WTC11 (cell line): ENCODE measurements at regions not wholly inside any gene's neighbourhood (a gene's known extent, or its start where the extent isn't known, plus 50 kb on each side); places are given as distances from the start of the nearest gene placed in this dataset.

ENCODE experiments used
- ATAC-seq: fragments of 200-7000 bp; cut with Tn5 transposase; 2 replicates; pipeline ENCODE4 v1.10.0; 2021; ENCODE audit warnings: mild to moderate bottlenecking, moderate library complexity
- CTCF ChIA-PET: fragments of 300-600 bp; sonication (Branson Sonifier 250); formaldehyde crosslinking; loops from one replicate; lab custom pipeline; 2021; ENCODE audit warnings: antibody characterized with exemption; lab: Charles Lee
- POLR2A ChIA-PET: fragments of 350-600 bp; sonication (Branson Sonifier 250); formaldehyde crosslinking; loops from one replicate; lab custom pipeline; 2021; ENCODE audit warnings: antibody characterized with exemption; lab: Charles Lee
- DNase-seq: peaks from one replicate; pipeline ENCODE4 v3.0.0; 2021; ENCODE audit warnings: low spot score
- H3K27ac Mint-ChIP-seq: 2 replicates; pipeline ENCODE4 v1.8.0; 2021; ENCODE audit warnings: mixed read lengths
- H3K27me3 Mint-ChIP-seq: 2 replicates; pipeline ENCODE4 v1.8.0; 2021; ENCODE audit warnings: low read depth, mild to moderate bottlenecking, moderate library complexity, mixed read lengths
- H3K36me3 Mint-ChIP-seq: 2 replicates; pipeline ENCODE4 v1.8.0; 2021; ENCODE audit warnings: mixed read lengths
- H3K4me1 Mint-ChIP-seq: 2 replicates; pipeline ENCODE4 v1.8.0; 2022; ENCODE audit warnings: mixed read lengths
- H3K4me3 Mint-ChIP-seq: 2 replicates; pipeline ENCODE4 v1.8.0; 2021; ENCODE audit warnings: mild to moderate bottlenecking, moderate library complexity, mixed read lengths
- H3K9me3 Mint-ChIP-seq: 2 replicates; pipeline ENCODE4 v1.8.0; 2021; ENCODE audit warnings: mixed read lengths
- AFF4 ChIP-seq: sonication (generic); formaldehyde crosslinking; IDR thresholded peaks from 2 replicates; pipeline ENCODE4 v1.8.1; 2023; ENCODE audit warnings: mild to moderate bottlenecking, missing genetic modification reagents, borderline replicate concordance
- AR ChIP-seq: fragments of 250-450 bp; sonication (Bioruptor Pico); IDR thresholded peaks from 2 replicates; pipeline ENCODE4 v1.9.0; 2021; ENCODE audit warnings: mild to moderate bottlenecking
- ATF3 ChIP-seq: sonication (generic); formaldehyde crosslinking; conservative IDR thresholded peaks from 2 replicates; pipeline ENCODE4 v1.8.1; 2022; ENCODE audit warnings: mild to moderate bottlenecking, missing genetic modification reagents
- ATF6 ChIP-seq: sonication (generic); formaldehyde crosslinking; IDR thresholded peaks from 2 replicates; pipeline ENCODE4 v1.8.1; 2023; ENCODE audit warnings: mild to moderate bottlenecking, missing genetic modification reagents
- E2F1 ChIP-seq: sonication (generic); formaldehyde crosslinking; IDR thresholded peaks from 2 replicates; pipeline ENCODE4 v1.8.0; 2022; ENCODE audit warnings: mild to moderate bottlenecking, missing genetic modification reagents
- ELF4 ChIP-seq: sonication (generic); formaldehyde crosslinking; IDR thresholded peaks from 2 replicates; pipeline ENCODE4 v1.8.1; 2022; ENCODE audit warnings: low read depth, mild to moderate bottlenecking, moderate library complexity, missing genetic modification reagents
- FOXP1 ChIP-seq: sonication (generic); formaldehyde crosslinking; IDR thresholded peaks from 2 replicates; pipeline ENCODE4 v1.8.0; 2022; ENCODE audit warnings: missing genetic modification reagents, mild to moderate bottlenecking, moderate library complexity, borderline replicate concordance
- GRHL2 ChIP-seq: fragments of 250-450 bp; sonication (Bioruptor Pico); IDR thresholded peaks from 2 replicates; pipeline ENCODE4 v1.8.0; 2022; ENCODE audit warnings: mild to moderate bottlenecking, moderate library complexity; ENCODE audit not compliant: insufficient replicate concordance, severe bottlenecking
- HMGA2 ChIP-seq: fragments of 250-450 bp; sonication (Bioruptor Pico); IDR thresholded peaks from 2 replicates; pipeline ENCODE4 v1.4.0; 2021; ENCODE audit warnings: mild to moderate bottlenecking, moderate library complexity
- IRF2 ChIP-seq: sonication (generic); formaldehyde crosslinking; IDR thresholded peaks from 2 replicates; pipeline ENCODE4 v1.8.0; 2022; ENCODE audit warnings: low read depth, missing genetic modification reagents, borderline replicate concordance
- JAZF1 ChIP-seq: fragments of 250-450 bp; sonication (Bioruptor Pico); IDR thresholded peaks from 2 replicates; pipeline ENCODE4 v1.9.0; 2021; ENCODE audit warnings: moderate library complexity, mild to moderate bottlenecking, inconsistent platforms
- NFE2L1 ChIP-seq: sonication (generic); formaldehyde crosslinking; IDR thresholded peaks from 2 replicates; pipeline ENCODE4 v1.8.1; 2023; ENCODE audit warnings: missing genetic modification reagents
- NR1H2 ChIP-seq: sonication (generic); formaldehyde crosslinking; IDR thresholded peaks from 2 replicates; pipeline ENCODE4 v1.9.0; 2021; ENCODE audit warnings: mild to moderate bottlenecking, moderate library complexity, missing genetic modification reagents
- USF1 ChIP-seq: sonication (generic); formaldehyde crosslinking; IDR thresholded peaks from 2 replicates; pipeline ENCODE4 v1.8.0; 2022; ENCODE audit warnings: mild to moderate bottlenecking, missing genetic modification reagents
- ZNF232 ChIP-seq: sonication (generic); formaldehyde crosslinking; IDR thresholded peaks from 2 replicates; pipeline ENCODE4 v1.8.0; 2022; ENCODE audit warnings: mild to moderate bottlenecking, missing genetic modification reagents
- ZNF263 ChIP-seq: sonication (generic); formaldehyde crosslinking; IDR thresholded peaks from 2 replicates; pipeline ENCODE4 v1.8.1; 2022; ENCODE audit warnings: low read depth, mild to moderate bottlenecking, moderate library complexity, missing genetic modification reagents
- ZNF416 ChIP-seq: fragments of 250-450 bp; sonication (Bioruptor Pico); IDR thresholded peaks from 2 replicates; pipeline ENCODE4 v1.9.0; 2021; ENCODE audit warnings: mild to moderate bottlenecking, inconsistent platforms
- ZNF423 ChIP-seq: fragments of 250-450 bp; sonication (Bioruptor Pico); IDR thresholded peaks from 2 replicates; pipeline ENCODE4 v2.1.2; 2022; ENCODE audit warnings: mild to moderate bottlenecking, moderate library complexity

GRCh38 chr18:47427072-47427471 lies 175.6 kb upstream of the SKOR2 start:
- Mint-ChIP-seq H3K36me3 (no peaks in the 10 kb centered on the region), H3K9me3 (no peaks in the 10 kb centered on the region), H3K27ac (no peak overlapping the region), H3K4me3 (no peak overlapping the region), H3K4me1 (no peaks in the 10 kb centered on the region), H3K27me3 (peaks cover 32% of the 10 kb centered on the region)
- ATAC-seq (no peak), DNase-seq (no peak)
- TF ChIP-seq AR (CRISPR knock-in tag), result no peak
- no peak for TF ChIP-seq ZNF423 (CRISPR knock-in tag)
- TF ChIP-seq JAZF1 (CRISPR knock-in tag), result no peak
- no peak for TF ChIP-seq ZNF416 (CRISPR knock-in tag)
- no peak for TF ChIP-seq IRF2
- no peak for TF ChIP-seq E2F1 (CRISPR knock-in tag)
- TF ChIP-seq HMGA2 (CRISPR knock-in tag), result no peak
- no peak for TF ChIP-seq USF1 (CRISPR knock-in tag)
- no peak for TF ChIP-seq ATF3 (CRISPR knock-in tag)
- no peak for TF ChIP-seq AFF4
- TF ChIP-seq ATF6 (CRISPR knock-in tag), result no peak
- TF ChIP-seq GRHL2 (CRISPR knock-in tag), result no peak
- TF ChIP-seq FOXP1 (CRISPR knock-in tag), result no peak
- no peak for TF ChIP-seq ZNF232
- TF ChIP-seq ZNF263 (CRISPR knock-in tag), result no peak
- no peak for TF ChIP-seq NR1H2 (CRISPR knock-in tag)
- TF ChIP-seq ELF4 (CRISPR knock-in tag), result no peak
- no peak for TF ChIP-seq NFE2L1 (CRISPR knock-in tag)
- ChIA-PET POLR2A (interaction anchor here (0.6 kb wide), 1 partner anchor 218 kb away, joined by 3 read pairs; no protein-coding TSS in a partner anchor), CTCF (no interaction called here)
